HEK293 (cell line): ENCODE measurements at regions not wholly inside any gene's neighbourhood (a gene's known extent, or its start where the extent isn't known, plus 50 kb on each side); places are given as distances from the start of the nearest gene placed in this dataset.

Experiments used
- CTCF ChIA-PET: fragments of 350-600 bp; formaldehyde crosslinking; extraction: SDS; loops from one replicate; lab custom pipeline; 2021; ENCODE audit warnings: antibody characterized with exemption; lab: Yijun Ruan, JAX
- POLR2A ChIA-PET: fragments of 300-600 bp; formaldehyde crosslinking; extraction: SDS; loops from one replicate; lab custom pipeline; 2020; ENCODE audit warnings: antibody characterized with exemption, inconsistent platforms; lab: Yijun Ruan, JAX
- H3K27ac ChIP-seq: fragments of 200-500 bp; sonication (Bioruptor generic); 2 replicates; pipeline ENCODE4 v1.5.1; 2014; ENCODE audit warnings: low read depth, low read length, control low read depth, inconsistent platforms; ENCODE audit errors: extremely low read depth
- H3K36me3 ChIP-seq, 2 experiments: fragments of 200-500 bp in 1 of 2; sonication (Bioruptor generic) in 1 of 2; 1 replicate in 1 of 2; 2 replicates in 1 of 2; pipeline ENCODE4 v1.5.1; 2014 to 2017; ENCODE audit warnings: inconsistent platforms in 2 of 2, low read length in 2 of 2; ENCODE audit not compliant: control insufficient read depth in 2 of 2, insufficient read depth in 1 of 2
- H3K4me1 ChIP-seq: fragments of 200-500 bp; sonication (Bioruptor generic); 2 replicates; pipeline ENCODE4 v1.5.1; 2014; ENCODE audit warnings: mild to moderate bottlenecking, low read length, inconsistent platforms; ENCODE audit not compliant: control insufficient read depth, insufficient read depth
- H3K4me3 ChIP-seq: 2 replicates; pipeline ENCODE4 v1.5.1; 2011; ENCODE audit warnings: low read depth, mild to moderate bottlenecking, control low read depth, low read length, moderate library complexity
- H3K9me3 ChIP-seq: fragments of 200-500 bp; sonication (Bioruptor generic); 2 replicates; pipeline ENCODE4 v1.5.1; 2014; ENCODE audit warnings: low read depth, low read length, inconsistent platforms; ENCODE audit not compliant: control insufficient read depth, insufficient read depth
- GFI1B ChIP-seq: fragments of 450-650 bp; formaldehyde crosslinking; IDR thresholded peaks from 2 replicates; pipeline ENCODE4 v1.5.1; 2016; ENCODE audit warnings: missing biosample characterization, missing genetic modification characterization
- KLF9 ChIP-seq: fragments of 450-650 bp; formaldehyde crosslinking; IDR thresholded peaks from 2 replicates; pipeline ENCODE4 v1.5.1; 2016; ENCODE audit warnings: missing biosample characterization, missing genetic modification characterization, low read depth
- OSR2 ChIP-seq: fragments of 450-650 bp; formaldehyde crosslinking; IDR thresholded peaks from 2 replicates; pipeline ENCODE4 v1.5.1; 2016; ENCODE audit warnings: missing biosample characterization, missing genetic modification characterization
- REPIN1 ChIP-seq: fragments of 450-650 bp; formaldehyde crosslinking; IDR thresholded peaks from 2 replicates; pipeline ENCODE4 v1.5.1; 2017; ENCODE audit warnings: missing biosample characterization, missing genetic modification characterization, low read depth
- SCRT2 ChIP-seq: fragments of 450-650 bp; formaldehyde crosslinking; IDR thresholded peaks from 2 replicates; pipeline ENCODE4 v1.5.1; 2016; ENCODE audit warnings: missing biosample characterization, missing genetic modification characterization
- TRIM28 ChIP-seq: IDR thresholded peaks from 2 replicates; pipeline ENCODE4 v1.6.1; 2011; ENCODE audit warnings: low read length, control low read depth, borderline replicate concordance
- YY1 ChIP-seq: fragments of 450-650 bp; formaldehyde crosslinking; IDR thresholded peaks from 2 replicates; pipeline ENCODE4 v1.5.1; 2018; ENCODE audit warnings: missing biosample characterization, missing genetic modification characterization
- ZBTB21 ChIP-seq: fragments of 450-650 bp; formaldehyde crosslinking; IDR thresholded peaks from 2 replicates; pipeline ENCODE4 v1.5.1; 2017; ENCODE audit warnings: missing biosample characterization, missing genetic modification characterization
- ZBTB44 ChIP-seq: fragments of 450-650 bp; IDR thresholded peaks from 2 replicates; pipeline ENCODE4 v1.5.1; 2018; ENCODE audit warnings: missing biosample characterization, mild to moderate bottlenecking, missing genetic modification characterization
- ZBTB7A ChIP-seq: fragments of 450-650 bp; formaldehyde crosslinking; IDR thresholded peaks from 2 replicates; pipeline ENCODE4 v1.5.1; 2016; ENCODE audit warnings: low read depth, missing biosample characterization, missing genetic modification characterization
- ZBTB8A ChIP-seq: fragments of 450-650 bp; formaldehyde crosslinking; IDR thresholded peaks from 2 replicates; pipeline ENCODE4 v1.5.1; 2016; ENCODE audit warnings: missing biosample characterization, missing genetic modification characterization
- ZNF112 ChIP-seq: fragments of 450-650 bp; formaldehyde crosslinking; IDR thresholded peaks from 2 replicates; pipeline ENCODE4 v1.5.0; 2017; ENCODE audit warnings: missing biosample characterization, missing genetic modification characterization
- ZNF174 ChIP-seq: fragments of 450-650 bp; formaldehyde crosslinking; IDR thresholded peaks from 2 replicates; pipeline ENCODE4 v1.5.0; 2017; ENCODE audit warnings: missing biosample characterization, mild to moderate bottlenecking, missing genetic modification characterization
- ZNF214 ChIP-seq: fragments of 450-650 bp; formaldehyde crosslinking; IDR thresholded peaks from 2 replicates; pipeline ENCODE4 v1.5.1; 2017; ENCODE audit warnings: missing biosample characterization, mild to moderate bottlenecking, missing genetic modification characterization, borderline replicate concordance
- ZNF398 ChIP-seq: fragments of 450-650 bp; formaldehyde crosslinking; IDR thresholded peaks from 2 replicates; pipeline ENCODE4 v1.5.1; 2017; ENCODE audit warnings: missing biosample characterization, missing genetic modification characterization
- ZNF549 ChIP-seq: fragments of 450-650 bp; IDR thresholded peaks from 2 replicates; pipeline ENCODE4 v1.5.1; 2018; ENCODE audit warnings: missing biosample characterization, missing genetic modification characterization, mild to moderate bottlenecking, inconsistent platforms, moderate library complexity
- ZNF626 ChIP-seq: fragments of 450-650 bp; sonication (Bioruptor Pico); formaldehyde crosslinking; IDR thresholded peaks from 2 replicates; pipeline ENCODE4 v1.5.1; 2018; ENCODE audit warnings: missing biosample characterization, missing genetic modification characterization, inconsistent platforms
- ZNF629 ChIP-seq: fragments of 450-650 bp; formaldehyde crosslinking; IDR thresholded peaks from 2 replicates; pipeline ENCODE4 v1.5.1; 2017; ENCODE audit warnings: missing biosample characterization, missing genetic modification characterization
- ZNF692 ChIP-seq: fragments of 450-650 bp; formaldehyde crosslinking; IDR thresholded peaks from 2 replicates; pipeline ENCODE4 v1.5.1; 2016; ENCODE audit warnings: missing biosample characterization, missing genetic modification characterization
- ZNF776 ChIP-seq: fragments of 450-650 bp; formaldehyde crosslinking; IDR thresholded peaks from 2 replicates; pipeline ENCODE4 v1.5.0; 2017; ENCODE audit warnings: missing biosample characterization, missing genetic modification characterization, borderline replicate concordance
- ZSCAN30 ChIP-seq: fragments of 450-650 bp; IDR thresholded peaks from 2 replicates; pipeline ENCODE4 v1.5.1; 2018; ENCODE audit warnings: missing biosample characterization, mild to moderate bottlenecking, missing genetic modification characterization, moderate library complexity
- TF ChIP-seq, protein P1 (sequence below): fragments of 450-650 bp; formaldehyde crosslinking; IDR thresholded peaks from 2 replicates; pipeline ENCODE4 v1.5.1; 2016; ENCODE audit warnings: missing biosample characterization, missing genetic modification characterization, low read depth
- TF ChIP-seq, protein P2 (sequence below): fragments of 450-650 bp; formaldehyde crosslinking; IDR thresholded peaks from 2 replicates; pipeline ENCODE4 v1.5.1; 2016; ENCODE audit warnings: missing biosample characterization, missing genetic modification characterization
- TF ChIP-seq, protein P3 (sequence below): fragments of 450-650 bp; formaldehyde crosslinking; IDR thresholded peaks from 2 replicates; pipeline ENCODE4 v1.5.1; 2016; ENCODE audit warnings: missing biosample characterization, missing genetic modification characterization, low read depth
- TF ChIP-seq, protein P4 (sequence below): fragments of 450-650 bp; formaldehyde crosslinking; IDR thresholded peaks from 2 replicates; pipeline ENCODE4 v1.5.1; 2016; ENCODE audit warnings: missing biosample characterization, missing genetic modification characterization

DNA sequence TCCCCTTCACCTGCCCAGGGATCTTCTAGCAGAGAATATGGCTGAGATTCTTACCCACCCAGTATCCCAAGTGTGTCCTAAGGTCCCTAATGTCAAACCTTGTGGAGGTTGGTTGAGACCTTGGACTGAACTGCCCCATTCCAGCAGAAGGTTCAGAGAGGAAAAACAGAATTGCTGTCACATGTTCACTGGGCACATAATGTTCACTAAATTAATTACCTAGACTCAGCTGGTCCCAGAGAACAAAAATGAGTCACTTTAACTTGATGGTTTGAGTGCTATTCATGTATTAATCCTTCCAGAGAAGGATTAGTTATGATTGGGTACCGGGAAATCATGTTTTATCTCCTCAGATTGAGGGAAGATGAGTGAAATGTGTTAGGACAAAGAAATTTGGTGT is 171.3 kb upstream of the GADL1 start (continued):
- TF ChIP-seq ZBTB7A: no peak
- TF ChIP-seq, protein P1, sequence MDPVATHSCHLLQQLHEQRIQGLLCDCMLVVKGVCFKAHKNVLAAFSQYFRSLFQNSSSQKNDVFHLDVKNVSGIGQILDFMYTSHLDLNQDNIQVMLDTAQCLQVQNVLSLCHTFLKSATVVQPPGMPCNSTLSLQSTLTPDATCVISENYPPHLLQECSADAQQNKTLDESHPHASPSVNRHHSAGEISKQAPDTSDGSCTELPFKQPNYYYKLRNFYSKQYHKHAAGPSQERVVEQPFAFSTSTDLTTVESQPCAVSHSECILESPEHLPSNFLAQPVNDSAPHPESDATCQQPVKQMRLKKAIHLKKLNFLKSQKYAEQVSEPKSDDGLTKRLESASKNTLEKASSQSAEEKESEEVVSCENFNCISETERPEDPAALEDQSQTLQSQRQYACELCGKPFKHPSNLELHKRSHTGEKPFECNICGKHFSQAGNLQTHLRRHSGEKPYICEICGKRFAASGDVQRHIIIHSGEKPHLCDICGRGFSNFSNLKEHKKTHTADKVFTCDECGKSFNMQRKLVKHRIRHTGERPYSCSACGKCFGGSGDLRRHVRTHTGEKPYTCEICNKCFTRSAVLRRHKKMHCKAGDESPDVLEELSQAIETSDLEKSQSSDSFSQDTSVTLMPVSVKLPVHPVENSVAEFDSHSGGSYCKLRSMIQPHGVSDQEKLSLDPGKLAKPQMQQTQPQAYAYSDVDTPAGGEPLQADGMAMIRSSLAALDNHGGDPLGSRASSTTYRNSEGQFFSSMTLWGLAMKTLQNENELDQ (tag by site-specific recombination): no peak

DNA sequence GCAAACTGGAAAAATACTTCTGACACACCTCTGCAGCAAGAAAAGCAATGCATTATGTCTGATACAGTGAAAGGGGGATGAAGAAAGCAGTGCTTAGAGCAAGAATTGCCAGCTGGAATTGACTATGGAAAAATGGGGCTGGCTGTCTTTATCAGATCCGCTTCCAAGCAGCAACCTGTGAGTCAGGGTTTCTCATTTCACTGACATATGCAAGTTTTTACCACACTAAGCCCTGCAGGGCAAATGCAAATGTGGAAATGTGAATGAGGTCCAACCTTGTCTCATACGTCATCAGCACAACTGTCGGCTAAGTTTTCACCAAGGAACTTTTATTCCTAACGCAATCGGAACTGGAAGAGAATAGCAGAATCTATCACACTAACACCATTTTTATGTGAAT is 172.5 kb upstream of the GADL1 start:
- no peaks in the 10 kb centered on the region for H3K4me1 ChIP-seq
- no peak overlapping the region for H3K4me3 ChIP-seq
- POLR2A ChIA-PET: no interaction called here
- no peak for TF ChIP-seq ZNF112 (tag by site-specific recombination)
- peak; percentile 26; the same call in 1 of the 2 replicates for TF ChIP-seq SCRT2 (tag by site-specific recombination)
- no peak for TF ChIP-seq REPIN1
- TF ChIP-seq ZBTB44 (tag by site-specific recombination): 0 out of 2 replicates have a peak, but pooled peaks have one; percentile 58
- 0 out of 2 replicates have a peak, but pooled peaks have one; percentile 13 for TF ChIP-seq ZBTB21 (tag by site-specific recombination)
- TF ChIP-seq ZNF692 (tag by site-specific recombination): 0 out of 2 replicates have a peak, but pooled peaks have one; percentile 19
- no peak for TF ChIP-seq ZNF626 (tag by site-specific recombination)
- TF ChIP-seq, protein P2, sequence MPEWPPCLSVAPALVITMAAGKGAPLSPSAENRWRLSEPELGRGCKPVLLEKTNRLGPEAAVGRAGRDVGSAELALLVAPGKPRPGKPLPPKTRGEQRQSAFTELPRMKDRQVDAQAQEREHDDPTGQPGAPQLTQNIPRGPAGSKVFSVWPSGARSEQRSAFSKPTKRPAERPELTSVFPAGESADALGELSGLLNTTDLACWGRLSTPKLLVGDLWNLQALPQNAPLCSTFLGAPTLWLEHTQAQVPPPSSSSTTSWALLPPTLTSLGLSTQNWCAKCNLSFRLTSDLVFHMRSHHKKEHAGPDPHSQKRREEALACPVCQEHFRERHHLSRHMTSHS (tag by site-specific recombination): no peak
- TF ChIP-seq ZNF549 (tag by site-specific recombination): no peak
- TF ChIP-seq OSR2 (tag by site-specific recombination): no peak
- TF ChIP-seq, protein P3, sequence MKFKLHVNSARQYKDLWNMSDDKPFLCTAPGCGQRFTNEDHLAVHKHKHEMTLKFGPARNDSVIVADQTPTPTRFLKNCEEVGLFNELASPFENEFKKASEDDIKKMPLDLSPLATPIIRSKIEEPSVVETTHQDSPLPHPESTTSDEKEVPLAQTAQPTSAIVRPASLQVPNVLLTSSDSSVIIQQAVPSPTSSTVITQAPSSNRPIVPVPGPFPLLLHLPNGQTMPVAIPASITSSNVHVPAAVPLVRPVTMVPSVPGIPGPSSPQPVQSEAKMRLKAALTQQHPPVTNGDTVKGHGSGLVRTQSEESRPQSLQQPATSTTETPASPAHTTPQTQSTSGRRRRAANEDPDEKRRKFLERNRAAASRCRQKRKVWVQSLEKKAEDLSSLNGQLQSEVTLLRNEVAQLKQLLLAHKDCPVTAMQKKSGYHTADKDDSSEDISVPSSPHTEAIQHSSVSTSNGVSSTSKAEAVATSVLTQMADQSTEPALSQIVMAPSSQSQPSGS (tag by site-specific recombination): peak; percentile 47; the same call in 1 of the 2 replicates
- TF ChIP-seq ZNF174: no peak
- no peak for TF ChIP-seq GFI1B (tag by site-specific recombination)
- TF ChIP-seq, protein P4, sequence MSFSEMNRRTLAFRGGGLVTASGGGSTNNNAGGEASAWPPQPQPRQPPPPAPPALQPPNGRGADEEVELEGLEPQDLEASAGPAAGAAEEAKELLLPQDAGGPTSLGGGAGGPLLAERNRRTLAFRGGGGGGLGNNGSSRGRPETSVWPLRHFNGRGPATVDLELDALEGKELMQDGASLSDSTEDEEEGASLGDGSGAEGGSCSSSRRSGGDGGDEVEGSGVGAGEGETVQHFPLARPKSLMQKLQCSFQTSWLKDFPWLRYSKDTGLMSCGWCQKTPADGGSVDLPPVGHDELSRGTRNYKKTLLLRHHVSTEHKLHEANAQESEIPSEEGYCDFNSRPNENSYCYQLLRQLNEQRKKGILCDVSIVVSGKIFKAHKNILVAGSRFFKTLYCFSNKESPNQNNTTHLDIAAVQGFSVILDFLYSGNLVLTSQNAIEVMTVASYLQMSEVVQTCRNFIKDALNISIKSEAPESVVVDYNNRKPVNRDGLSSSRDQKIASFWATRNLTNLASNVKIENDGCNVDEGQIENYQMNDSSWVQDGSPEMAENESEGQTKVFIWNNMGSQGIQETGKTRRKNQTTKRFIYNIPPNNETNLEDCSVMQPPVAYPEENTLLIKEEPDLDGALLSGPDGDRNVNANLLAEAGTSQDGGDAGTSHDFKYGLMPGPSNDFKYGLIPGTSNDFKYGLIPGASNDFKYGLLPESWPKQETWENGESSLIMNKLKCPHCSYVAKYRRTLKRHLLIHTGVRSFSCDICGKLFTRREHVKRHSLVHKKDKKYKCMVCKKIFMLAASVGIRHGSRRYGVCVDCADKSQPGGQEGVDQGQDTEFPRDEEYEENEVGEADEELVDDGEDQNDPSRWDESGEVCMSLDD (tag by site-specific recombination): no peak
- peak; percentile 75 for TF ChIP-seq ZNF629 (tag by site-specific recombination)
- TF ChIP-seq ZNF398 (tag by site-specific recombination): no peak
- TF ChIP-seq ZBTB8A (tag by site-specific recombination): no peak
- TF ChIP-seq TRIM28: peak; percentile 60; the same call in 1 of the 2 replicates
- TF ChIP-seq ZNF776 (tag by site-specific recombination): no peak
- TF ChIP-seq ZNF214 (tag by site-specific recombination): no peak
- no peak for TF ChIP-seq KLF9 (tag by site-specific recombination)
- no peak for TF ChIP-seq ZSCAN30 (tag by site-specific recombination)
- no peak for TF ChIP-seq YY1
- H3K36me3 ChIP-seq: no peaks in the 10 kb centered on the region
- CTCF ChIA-PET: no interaction called here
- H3K27ac ChIP-seq: no peak overlapping the region
- no peaks in the 10 kb centered on the region for H3K9me3 ChIP-seq
